ENCODE measurements at regions not wholly inside any gene's neighbourhood (a gene's known extent, or its start where the extent isn't known, plus 50 kb on each side); places are given as distances from the start of the nearest gene placed in this dataset.

DNA sequence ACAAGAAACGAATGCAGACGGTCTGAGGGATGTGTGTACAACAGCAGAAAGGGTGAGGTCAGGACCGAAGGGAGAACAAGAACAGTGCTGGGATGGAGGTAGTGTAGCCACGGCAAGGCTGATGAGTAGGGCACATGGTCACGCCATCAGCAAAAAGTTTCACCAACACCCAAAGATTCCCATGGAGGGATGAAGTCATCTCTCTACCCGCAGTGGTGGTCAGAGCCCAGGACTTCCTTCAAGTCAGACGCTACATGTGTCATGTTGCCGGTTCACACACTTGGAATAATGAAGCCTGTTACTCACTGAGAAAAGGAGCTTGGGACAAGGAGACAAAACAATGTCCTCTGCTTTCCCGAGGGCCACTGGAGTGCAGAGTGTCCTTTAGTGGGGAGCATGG is 79.7 kb downstream of the SALL1 start:
- TF ChIP-seq, protein P1, sequence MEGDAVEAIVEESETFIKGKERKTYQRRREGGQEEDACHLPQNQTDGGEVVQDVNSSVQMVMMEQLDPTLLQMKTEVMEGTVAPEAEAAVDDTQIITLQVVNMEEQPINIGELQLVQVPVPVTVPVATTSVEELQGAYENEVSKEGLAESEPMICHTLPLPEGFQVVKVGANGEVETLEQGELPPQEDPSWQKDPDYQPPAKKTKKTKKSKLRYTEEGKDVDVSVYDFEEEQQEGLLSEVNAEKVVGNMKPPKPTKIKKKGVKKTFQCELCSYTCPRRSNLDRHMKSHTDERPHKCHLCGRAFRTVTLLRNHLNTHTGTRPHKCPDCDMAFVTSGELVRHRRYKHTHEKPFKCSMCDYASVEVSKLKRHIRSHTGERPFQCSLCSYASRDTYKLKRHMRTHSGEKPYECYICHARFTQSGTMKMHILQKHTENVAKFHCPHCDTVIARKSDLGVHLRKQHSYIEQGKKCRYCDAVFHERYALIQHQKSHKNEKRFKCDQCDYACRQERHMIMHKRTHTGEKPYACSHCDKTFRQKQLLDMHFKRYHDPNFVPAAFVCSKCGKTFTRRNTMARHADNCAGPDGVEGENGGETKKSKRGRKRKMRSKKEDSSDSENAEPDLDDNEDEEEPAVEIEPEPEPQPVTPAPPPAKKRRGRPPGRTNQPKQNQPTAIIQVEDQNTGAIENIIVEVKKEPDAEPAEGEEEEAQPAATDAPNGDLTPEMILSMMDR (IDR thresholded peaks at IDR 0.05), result no peak
- TF ChIP-seq EP300 (IDR thresholded peaks at IDR 0.05), result no peak
- TF ChIP-seq POLR2AphosphoS5 (IDR thresholded peaks at IDR 0.05), result no peak
- TF ChIP-seq POLR2A (IDR thresholded peaks at IDR 0.05), result no peak
